K562 (cell line): ENCODE measurements at regions not wholly inside any gene's neighbourhood (a gene's known extent, or its start where the extent isn't known, plus 50 kb on each side); places are given as distances from the start of the nearest gene placed in this dataset.

Source experiments
- ATAC-seq: fragments of 200-7000 bp; cut with Tn5 transposase; 3 replicates; pipeline ENCODE4 v1.9.1; 2020; ENCODE audit warnings: moderate library complexity
- BruUV-seq: library from RNA; stranded (reverse); fragments of 400-500 nt; replicated peaks from 2 replicates; lab custom pipeline; 2021; lab: Mats Ljungman, UMichigan
- CTCF ChIA-PET: fragments of 300-600 bp; formaldehyde crosslinking; extraction: SDS; loops from one replicate; lab custom pipeline; 2021; ENCODE audit warnings: low intra/inter-chr PET ratio; lab: Yijun Ruan, JAX
- POLR2A ChIA-PET: fragments of 300-600, 350-650 bp; sonication (Branson Sonifier 250); formaldehyde crosslinking; extraction: SDS; loops from one replicate; lab custom pipeline; 2021; ENCODE audit warnings: antibody characterized with exemption, inconsistent platforms; lab: Yijun Ruan, JAX
- DNase-seq, 4 experiments: peaks; one replicate each; pipeline versions ENCODE4 v3.0.0 to v3.0.0-alpha.2; 2011 to 2018; ENCODE audit warnings: low spot score in 3 of 4, mixed read lengths in 3 of 4; ENCODE audit errors: extremely low read depth in 1 of 4
- FAIRE-seq: peaks from 2 replicates; lab custom pipeline; 2011; peaks lifted over from hg19 to GRCh38; lab: Jason Lieb, UNC
- H2AFZ ChIP-seq: 2 replicates; pipeline ENCODE4 v1.6.0; 2011; ENCODE audit warnings: low read depth, low read length, control low read depth, inconsistent platforms
- H3K27ac ChIP-seq: fragments of 200-600 bp; 3 replicates; pipeline ENCODE4 v1.8.0; 2011; ENCODE audit warnings: low read depth, mild to moderate bottlenecking, control low read depth, inconsistent platforms, low read length, moderate library complexity, mixed read lengths; ENCODE audit errors: extremely low read depth
- H3K27me3 ChIP-seq, 2 experiments: fragments of 300-600 bp in 1 of 2; 2 replicates in 1 of 2; 3 replicates in 1 of 2; pipeline versions ENCODE4 v1.6.0 to v1.8.0; 2011; ENCODE audit warnings: inconsistent platforms in 2 of 2, low read length in 2 of 2, mild to moderate bottlenecking in 1 of 2, mixed read lengths in 1 of 2, moderate library complexity in 1 of 2; ENCODE audit not compliant: control insufficient read depth in 2 of 2, insufficient read depth in 2 of 2
- H3K36me3 ChIP-seq: fragments of 300-600 bp; 3 replicates; pipeline ENCODE4 v1.8.0; 2011; ENCODE audit warnings: mild to moderate bottlenecking, low read length, inconsistent platforms; ENCODE audit not compliant: control insufficient read depth, insufficient read depth
- H3K4me1 ChIP-seq, 2 experiments: fragments of 200-600 bp in 1 of 2; replicated peaks in 1 of 2; 2 replicates in 1 of 2; 3 replicates in 1 of 2; pipeline versions ENCODE4 v1.5.1 to v1.8.0; 2011; ENCODE audit warnings: inconsistent platforms in 2 of 2, low read length in 2 of 2, mild to moderate bottlenecking in 1 of 2, mixed read lengths in 1 of 2, moderate library complexity in 1 of 2; ENCODE audit not compliant: control insufficient read depth in 2 of 2, insufficient read depth in 2 of 2
- H3K4me2 ChIP-seq: 2 replicates; pipeline ENCODE4 v1.6.1; 2011; ENCODE audit warnings: low read length, control low read depth, inconsistent platforms, mixed read lengths; ENCODE audit not compliant: insufficient read depth
- H3K4me3 ChIP-seq: fragments of 200-600 bp; sonication (generic), shearing (Covaris generic); 2 replicates; pipeline ENCODE4 v1.5.1; 2016; ENCODE audit warnings: control low read depth, inconsistent platforms
- H3K79me2 ChIP-seq: fragments of 200-600 bp; 3 replicates; pipeline ENCODE4 v1.8.0; 2011; ENCODE audit warnings: low read length, inconsistent platforms; ENCODE audit not compliant: control insufficient read depth, insufficient read depth
- H3K9ac ChIP-seq, 2 experiments: 2 replicates each; pipeline versions ENCODE4 v1.6.0 to v1.6.1; 2011; ENCODE audit warnings: low read depth in 2 of 2, low read length in 2 of 2, control low read depth in 1 of 2, inconsistent platforms in 1 of 2, mild to moderate bottlenecking in 1 of 2, mixed read lengths in 1 of 2; ENCODE audit not compliant: insufficient read depth in 1 of 2
- H3K9me1 ChIP-seq: one replicate; pipeline ENCODE4 v1.6.0; 2011; ENCODE audit warnings: inconsistent platforms, mild to moderate bottlenecking, low read length, moderate library complexity; ENCODE audit not compliant: control insufficient read depth, insufficient read depth
- H3K9me3 ChIP-seq: replicated peaks from 2 replicates; pipeline ENCODE4 v1.5.1; 2011; ENCODE audit warnings: low read depth, low read length, inconsistent platforms; ENCODE audit not compliant: control insufficient read depth, insufficient read depth
- H4K20me1 ChIP-seq: replicated peaks from 2 replicates; pipeline ENCODE4 v1.6.1; 2011; ENCODE audit warnings: low read length, inconsistent platforms, mixed read lengths; ENCODE audit not compliant: control insufficient read depth, insufficient read depth
- KDM2B ChIP-seq: fragments of 250-450 bp; sonication (Bioruptor Pico); IDR thresholded peaks from 2 replicates; pipeline ENCODE4 v1.8.0; 2021; ENCODE audit warnings: mild to moderate bottlenecking, moderate library complexity
- MBD2 ChIP-seq: sonication (generic); IDR thresholded peaks from 2 replicates; pipeline ENCODE4 v1.6.1; 2016; ENCODE audit warnings: low read depth, borderline replicate concordance
- MCM7 ChIP-seq, 2 experiments: fragments of 450-650 bp; IDR thresholded peaks; 2 replicates each; pipeline ENCODE4 v1.6.1; 2016 to 2018
- NCOR1 ChIP-seq: fragments of 450-650 bp; IDR thresholded peaks from 2 replicates; pipeline ENCODE4 v1.6.1; 2016; ENCODE audit warnings: mild to moderate bottlenecking, moderate library complexity
- NUFIP1 ChIP-seq: fragments of 450-650 bp; IDR thresholded peaks from 2 replicates; pipeline ENCODE4 v1.6.1; 2018; ENCODE audit not compliant: partially characterized antibody
- SIN3B ChIP-seq: fragments of 450-650 bp; IDR thresholded peaks from 2 replicates; pipeline ENCODE4 v1.6.1; 2017; ENCODE audit warnings: low read depth, mild to moderate bottlenecking, moderate library complexity
- ZC3H4 ChIP-seq: sonication (generic); formaldehyde crosslinking; IDR thresholded peaks from 2 replicates; pipeline ENCODE4 v1.9.0; 2021; ENCODE audit warnings: missing genetic modification reagents, borderline replicate concordance
- ZNF584 ChIP-seq: fragments of 200-800 bp; sonication (Bioruptor generic); IDR thresholded peaks from 2 replicates; pipeline ENCODE4 v1.6.1; 2016; ENCODE audit warnings: low read depth, mild to moderate bottlenecking, missing genetic modification characterization, missing compliant biosample characterization
- ZNF764 ChIP-seq: fragments of 250-450 bp; sonication (Bioruptor Pico); IDR thresholded peaks from 2 replicates; pipeline ENCODE4 v1.4.0; 2020; ENCODE audit warnings: low read depth, mild to moderate bottlenecking, moderate library complexity
- WGBS: fragments of 100-300 bp; shearing (Covaris generic); methylation state at CpG from one replicate; pipeline ENCODE4 v1.1.6; 2016; ENCODE audit warnings: low coverage, mixed read lengths; ENCODE audit not compliant: insufficient coverage; ENCODE audit errors: missing lambda C conversion rate; 5-methylcytosine and 5-hydroxymethylcytosine counted together
- in situ Hi-C: fragments of 300-500 bp; cut with MboI; formaldehyde crosslinking; loops from 4 replicates; pipeline ENCODE4 v1.15.0; 2018; ENCODE audit warnings: inconsistent platforms, mixed read lengths
- intact Hi-C: fragments of 100-400 bp; cut with micrococcal nuclease; formaldehyde crosslinking; loops from 2 replicates; pipeline ENCODE4 v1.14.2; 2022

GRCh38 chr14:85391455-85391854 lies 138.5 kb upstream of the FLRT2 start:
- Histone ChIP-seq H3K4me2 (no peak overlapping the region), H3K79me2 (no peaks in the 10 kb centered on the region), H3K4me3 (no peak overlapping the region), H3K4me1 (no peaks in the 10 kb centered on the region), H3K27me3 (no peaks in the 10 kb centered on the region), H2AFZ (no peak overlapping the region), H3K36me3 (no peaks in the 10 kb centered on the region), H3K27ac (no peak overlapping the region), H3K9ac (no peak overlapping the region), H3K9me3 (no peaks in the 10 kb centered on the region), H4K20me1 (no peaks in the 10 kb centered on the region), H3K9me1 (no peaks in the 10 kb centered on the region)
- in situ Hi-C loops = no loop called here
- WGBS = 0% methylated on average over 3 of the region's 3 CpGs
- DNase-seq (no peak), FAIRE-seq (no peak), ATAC-seq (no peak)
- TF ChIP-seq MCM7 (IDR thresholded peaks at IDR 0.05) = no peak
- no peak for TF ChIP-seq ZNF584 (CRISPR knock-in tag)
- no peak for TF ChIP-seq NUFIP1
- BruUV-seq = no TSS peak
- intact Hi-C loops = no loop called here
- POLR2A ChIA-PET = no interaction called here
- CTCF ChIA-PET = no interaction called here

GRCh38 chr14:85391892-85392291 lies 138.1 kb upstream of the FLRT2 start:
- H3K4me2 ChIP-seq = no peak overlapping the region
- 0% methylated on average over 3 of the region's 3 CpGs for WGBS
- in situ Hi-C loops = no loop called here
- H3K4me3 ChIP-seq = no peak overlapping the region
- no peaks in the 10 kb centered on the region for H3K4me1 ChIP-seq
- no peaks in the 10 kb centered on the region for H4K20me1 ChIP-seq
- no peak overlapping the region for H3K9ac ChIP-seq
- no peaks in the 10 kb centered on the region for H3K79me2 ChIP-seq
- H3K9me3 ChIP-seq = no peaks in the 10 kb centered on the region
- ATAC-seq = no peak
- no peak overlapping the region for H2AFZ ChIP-seq
- CTCF ChIA-PET = no interaction called here
- no peaks in the 10 kb centered on the region for H3K9me1 ChIP-seq
- no peaks in the 10 kb centered on the region for H3K27me3 ChIP-seq
- POLR2A ChIA-PET = no interaction called here
- intact Hi-C loops = no loop called here
- no peak for DNase-seq
- no TSS peak for BruUV-seq
- no peaks in the 10 kb centered on the region for H3K36me3 ChIP-seq
- no peak for FAIRE-seq
- no peak overlapping the region for H3K27ac ChIP-seq
- TF ChIP-seq KDM2B = no peak
- no peak for TF ChIP-seq ZNF764
- no peak for TF ChIP-seq ZC3H4 (CRISPR knock-in tag)
- no peak for TF ChIP-seq SIN3B
- TF ChIP-seq NCOR1 = no peak
- no peak for TF ChIP-seq MBD2
